GM18517 (cell line): ENCODE measurements at regions not wholly inside any gene's neighbourhood (a gene's known extent, or its start where the extent isn't known, plus 50 kb on each side); places are given as distances from the start of the nearest gene placed in this dataset.
"Not testable (repeated sequence)": the region's sequence is repeated elsewhere in the genome, so short reads cannot be mapped to it uniquely, and the experiment has no call there.

Experiments
- ATAC-seq: cut with Tn5 transposase; IDR thresholded peaks from one replicate; pipeline ENCODE4 v1.9.1; 2021; ENCODE audit warnings: mild to moderate bottlenecking, moderate library complexity; ENCODE audit not compliant: unreplicated experiment

- no peak for ATAC-seq
Measured at GRCh38 chr10:14429043-14429700, 98.4 kb upstream of the FRMD4A start.

- ATAC-seq: no peak
Measured at GRCh38 chr10:14425034-14425433, 94.3 kb upstream of the FRMD4A start.

DNA sequence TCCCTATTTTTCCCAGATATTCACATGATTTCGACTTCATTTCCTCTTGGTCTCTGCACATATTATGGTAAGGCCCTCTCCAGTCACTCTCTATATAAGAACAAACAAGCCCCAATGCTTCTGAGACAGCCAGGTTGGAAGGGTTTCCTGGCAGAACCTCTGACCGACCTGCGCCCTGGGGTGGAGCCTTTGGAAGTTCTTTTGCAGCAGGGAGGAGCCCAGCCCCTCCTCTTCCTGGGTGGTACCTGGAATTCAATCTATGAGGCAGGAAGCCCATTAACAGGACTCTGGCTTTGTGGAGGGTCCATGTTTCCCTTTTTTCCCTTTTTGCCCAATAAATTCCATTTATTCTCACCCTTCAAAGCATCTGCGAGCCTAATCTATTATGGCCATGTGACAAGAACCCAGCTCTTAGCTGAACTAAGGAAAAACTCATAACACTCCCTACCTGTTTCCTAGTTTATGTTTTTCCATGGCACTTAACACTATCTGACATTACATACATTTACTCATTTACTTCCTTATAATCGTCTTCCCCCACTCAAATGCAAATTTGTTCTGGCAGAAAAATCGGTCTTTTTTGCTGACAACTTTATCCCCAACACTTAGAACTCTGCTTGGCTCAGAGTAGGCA lies 92.5 kb upstream of the FRMD4A start:
- no peak for ATAC-seq

DNA sequence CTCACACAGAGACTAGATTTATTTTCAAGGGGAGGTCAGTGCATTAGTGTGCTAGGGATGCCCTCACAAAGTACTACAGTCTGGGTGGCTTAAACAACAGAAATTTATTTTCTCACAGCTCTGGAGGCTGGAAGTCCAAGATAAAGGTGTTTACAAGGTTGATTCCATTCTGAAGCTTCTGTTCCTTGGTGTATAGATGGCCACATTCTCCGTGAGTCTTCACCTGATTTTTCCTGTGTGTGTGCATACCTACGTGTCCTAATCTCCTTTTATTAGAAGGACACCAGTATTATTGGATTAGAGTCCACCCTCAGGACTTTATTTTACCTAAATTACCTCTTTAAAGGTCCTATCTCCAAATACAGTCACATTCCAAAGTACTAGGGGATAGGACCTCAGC lies 91.7 kb upstream of the FRMD4A start:
- no peak for ATAC-seq

DNA sequence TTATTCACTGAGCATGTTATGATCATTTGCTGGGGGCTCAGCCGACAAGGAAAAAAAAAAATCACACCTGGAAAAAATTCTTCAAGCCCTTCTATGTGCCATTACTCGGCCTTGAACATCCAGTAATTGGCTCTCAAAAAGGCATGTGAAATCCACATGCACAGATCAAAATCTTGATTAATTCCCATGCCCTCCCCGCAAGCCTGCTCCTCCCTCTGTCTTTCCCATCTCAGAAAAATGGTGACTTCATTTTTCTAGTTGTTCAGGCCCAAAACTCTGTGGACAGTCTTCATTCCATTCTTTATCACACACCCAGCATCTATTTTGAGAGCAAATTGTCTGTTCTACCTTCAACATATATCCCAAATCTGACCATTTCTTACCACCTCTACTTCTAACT lies 91.2 kb upstream of the FRMD4A start:
- ATAC-seq: no peak

DNA sequence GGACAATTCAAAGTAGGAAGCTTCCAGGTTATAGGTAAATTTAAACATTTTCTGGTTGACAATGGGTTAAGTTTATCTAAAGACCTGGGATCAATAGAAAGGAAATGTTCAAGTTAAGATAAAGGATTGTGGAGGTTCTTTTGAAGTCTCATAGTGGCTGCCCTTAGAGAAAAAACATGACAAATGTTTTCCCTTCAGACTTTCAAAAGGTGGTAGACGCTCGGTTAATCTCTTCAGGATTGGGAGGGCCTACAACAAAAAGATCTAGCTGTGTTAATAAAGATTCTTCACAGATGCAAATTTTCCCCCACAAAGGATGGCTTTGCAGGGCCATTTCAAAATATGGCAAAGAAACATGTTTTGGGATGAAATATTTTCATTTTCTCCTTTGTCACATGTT lies 86.6 kb upstream of the FRMD4A start:
- not testable (repeated sequence) for ATAC-seq

DNA sequence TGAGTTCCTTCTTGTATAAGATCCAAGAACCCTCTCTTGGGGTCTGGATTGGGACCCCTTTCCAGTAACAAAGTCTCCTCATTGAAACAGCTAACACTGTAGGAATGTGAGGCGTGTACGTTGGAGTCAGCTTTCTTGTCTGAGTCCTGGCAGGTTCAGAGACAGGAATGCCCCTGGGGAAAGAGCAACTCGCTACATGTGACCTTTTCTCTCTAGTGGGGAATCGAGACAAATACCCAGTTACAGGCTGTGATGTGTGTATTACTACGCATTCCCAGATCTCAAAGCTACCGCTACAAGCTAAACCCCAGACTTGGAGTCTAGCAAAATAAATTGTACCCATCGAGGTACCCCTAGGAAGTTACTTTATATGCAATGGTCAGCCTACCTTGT lies 85.6 kb upstream of the FRMD4A start:
- ATAC-seq: no peak

DNA sequence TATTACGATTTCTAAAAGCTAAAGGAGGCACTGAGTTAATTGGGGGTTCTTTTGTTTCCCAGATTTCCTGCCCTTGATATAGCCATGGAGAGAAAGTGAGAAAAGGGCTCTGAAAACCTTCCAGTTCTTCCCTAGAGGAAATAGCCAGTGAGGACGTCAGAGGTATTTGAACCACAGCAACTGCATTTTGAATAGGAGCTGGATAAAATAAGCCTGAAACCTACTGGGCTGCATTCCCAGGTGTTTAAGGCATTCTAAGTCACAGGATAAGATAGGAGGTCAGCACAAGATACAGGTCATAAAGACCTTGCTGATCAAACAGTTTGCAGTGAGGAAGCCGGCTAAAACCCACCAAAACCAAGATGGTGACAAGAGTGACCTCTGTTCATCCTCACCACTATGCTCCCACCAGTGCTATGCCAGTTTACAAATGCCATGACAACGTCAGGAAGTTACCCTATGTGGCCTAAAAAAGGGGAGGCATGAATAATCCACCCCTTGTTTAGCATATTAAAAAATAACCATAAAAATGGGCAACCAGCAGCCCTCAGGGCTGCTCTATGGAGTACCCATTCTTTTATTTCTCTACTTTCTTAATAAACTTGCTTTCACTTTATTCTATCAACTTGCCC lies 85.1 kb upstream of the FRMD4A start:
- no peak for ATAC-seq

- no peak for ATAC-seq
Measured at GRCh38 chr10:14414901-14415300, 84.2 kb upstream of the FRMD4A start.

DNA sequence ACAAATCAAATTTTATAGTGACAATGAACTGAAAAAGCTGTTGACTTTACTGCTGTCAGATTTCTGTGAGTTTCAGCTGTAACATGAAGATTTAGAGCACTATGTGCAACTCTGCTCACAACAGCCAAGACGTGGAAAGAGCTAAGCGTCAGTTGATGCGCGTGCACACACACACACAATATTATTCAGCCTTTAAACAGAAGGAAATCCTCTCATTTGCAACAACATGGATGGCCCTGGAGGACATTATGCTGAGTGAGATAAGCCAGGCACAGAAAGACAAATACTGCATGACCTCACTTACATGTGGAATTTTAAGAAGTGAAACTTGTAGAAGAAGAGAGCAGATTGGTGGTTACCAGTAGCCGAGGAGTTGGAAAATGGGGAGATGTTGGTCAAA lies 82.8 kb upstream of the FRMD4A start:
- ATAC-seq: no peak

GRCh38 chr10:14412624-14413023 lies 81.9 kb upstream of the FRMD4A start:
- no peak for ATAC-seq

GRCh38 chr10:14409856-14410458 lies 79.2 kb upstream of the FRMD4A start:
- no peak for ATAC-seq

GRCh38 chr10:14409247-14409646 lies 78.5 kb upstream of the FRMD4A start:
- ATAC-seq: no peak

DNA sequence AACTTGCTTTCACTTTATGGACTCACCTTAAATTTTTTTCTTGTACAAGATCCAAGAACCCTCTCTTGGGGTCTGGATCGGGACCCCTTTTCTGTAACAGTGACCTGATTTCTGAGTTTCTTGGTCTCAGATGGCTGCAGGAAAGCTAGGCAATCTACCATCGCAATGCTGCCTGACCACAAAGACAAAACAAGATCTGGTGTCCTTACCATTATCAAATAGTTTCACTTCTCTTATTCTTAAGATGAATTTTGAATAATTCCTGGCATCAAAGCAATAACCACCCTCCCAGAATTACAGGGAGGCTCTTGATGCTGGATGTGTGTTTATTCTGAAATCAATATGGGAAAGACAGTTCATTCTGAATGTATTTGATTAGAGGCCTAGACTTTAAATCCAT lies 77.4 kb upstream of the FRMD4A start:
- ATAC-seq: no peak

GRCh38 chr10:14407567-14407966 lies 76.8 kb upstream of the FRMD4A start:
- no peak for ATAC-seq

DNA sequence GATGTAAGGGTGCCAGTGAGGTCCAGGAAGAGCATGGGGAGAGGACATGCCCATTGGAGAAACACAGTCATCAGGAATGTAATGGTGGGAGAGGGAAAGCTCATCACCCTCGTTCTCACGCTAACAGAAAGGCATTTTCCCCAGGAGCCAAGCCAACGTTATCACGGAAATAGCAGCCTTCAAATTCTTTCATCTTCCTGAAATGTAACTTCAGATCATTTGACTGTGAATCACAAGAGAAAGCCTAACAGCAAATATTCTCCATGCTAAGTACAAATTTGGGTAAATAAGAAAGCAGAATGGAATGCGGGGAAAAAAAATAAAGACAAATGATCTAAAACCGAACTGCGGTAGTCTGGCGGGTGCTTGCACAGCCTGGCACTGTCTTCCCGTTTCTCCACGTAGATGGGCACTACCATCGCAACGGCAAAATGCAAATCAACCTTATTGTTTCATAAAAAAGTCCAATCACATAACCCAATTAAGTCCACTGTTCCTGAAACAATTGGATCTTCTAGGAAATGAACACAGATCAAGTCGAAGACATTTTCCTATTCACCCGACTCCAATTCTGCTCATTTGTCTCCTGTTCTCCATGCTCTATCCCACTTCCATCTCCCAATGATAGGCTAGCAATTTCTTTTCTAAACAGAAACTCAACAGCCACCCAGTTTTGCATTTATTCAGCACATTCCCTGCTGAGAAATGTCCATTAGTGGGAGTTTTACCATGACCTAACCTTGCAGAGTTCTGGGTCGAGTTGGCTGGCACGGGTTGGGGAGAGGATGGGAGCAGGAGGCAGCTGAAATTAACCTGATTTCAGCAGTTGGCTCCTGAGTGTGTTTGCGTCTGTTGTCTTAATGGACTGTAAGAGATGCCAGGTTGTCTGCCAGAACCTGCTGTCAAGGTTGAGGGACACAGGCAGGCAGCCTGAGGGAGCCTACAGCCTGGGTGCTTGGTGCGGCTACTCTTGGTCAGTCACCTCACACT lies 74.6 kb upstream of the FRMD4A start:
- ATAC-seq: no peak

DNA sequence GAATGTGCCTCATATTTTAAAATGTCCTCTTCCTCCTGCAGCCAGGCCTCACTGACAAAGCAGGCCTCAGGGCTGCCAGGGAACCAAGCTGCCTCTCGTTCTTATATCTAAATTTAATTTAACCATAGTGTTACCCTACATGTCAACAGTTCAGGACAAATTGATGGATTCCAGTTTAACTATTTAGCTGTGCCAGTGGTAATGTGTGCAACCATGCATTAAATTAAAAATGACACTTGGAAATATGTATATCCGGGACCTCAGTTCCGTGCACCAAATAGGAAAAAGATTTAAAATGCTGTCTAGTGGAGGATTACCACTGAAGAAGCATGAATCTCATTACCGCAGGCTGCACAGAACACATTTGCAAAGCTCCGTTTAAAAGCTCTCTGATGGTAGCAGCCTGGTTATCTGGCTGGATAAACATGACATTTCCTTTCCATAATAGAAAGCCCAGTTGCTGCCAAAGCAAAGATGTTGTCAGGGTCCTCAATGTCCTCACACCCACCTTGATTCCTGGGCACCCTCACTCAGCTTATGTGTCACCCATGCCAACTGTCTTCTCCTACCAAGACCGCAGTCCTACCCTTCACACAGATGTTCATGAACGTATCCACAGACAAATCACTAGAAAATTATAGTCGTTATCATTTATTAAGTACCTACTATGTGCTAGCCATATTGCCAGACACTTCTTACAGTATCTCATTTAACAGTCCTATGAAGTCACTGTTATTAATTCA lies 73.3 kb upstream of the FRMD4A start:
- no peak for ATAC-seq

GRCh38 chr10:14403359-14403758 lies 72.6 kb upstream of the FRMD4A start:
- no peak for ATAC-seq

GRCh38 chr10:14399641-14400040 lies 68.9 kb upstream of the FRMD4A start:
- no peak for ATAC-seq

DNA sequence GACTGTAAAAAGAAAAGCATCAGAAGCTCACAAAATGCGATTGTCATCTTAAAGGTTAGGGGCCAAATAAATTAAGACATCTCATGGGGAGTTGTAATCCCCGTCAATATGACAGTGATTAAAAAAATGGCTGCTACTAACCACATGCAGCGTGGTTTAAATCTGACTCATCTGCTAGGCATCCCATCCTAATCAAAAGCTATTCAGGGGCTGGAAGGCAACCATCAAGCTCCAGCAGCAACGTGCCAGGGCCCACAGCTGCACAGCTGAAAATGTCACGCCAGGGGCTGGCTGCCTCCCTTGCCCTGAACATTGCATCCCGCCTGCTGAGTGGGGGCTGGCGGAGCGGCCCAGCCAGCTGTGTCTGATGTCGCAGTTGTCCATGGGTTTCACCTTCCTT lies 66.3 kb upstream of the FRMD4A start:
- no peak for ATAC-seq
